Cardiac muscle cell (in vitro differentiated cells and primary cell): ENCODE measurements at regions not wholly inside any gene's neighbourhood (a gene's known extent, or its start where the extent isn't known, plus 50 kb on each side); places are given as distances from the start of the nearest gene placed in this dataset.

Experiments used
- DNase-seq, 2 donors: peaks; one replicate each; pipeline versions ENCODE4 v3.0.0 to v3.0.0-alpha.2; 2010 to 2017; ENCODE audit warnings: low read depth in 1 of 2, low spot score in 1 of 2
- H3K27ac ChIP-seq: fragments of 200-600 bp; sonication (generic); 2 replicates; pipeline ENCODE4 v1.5.1; 2016
- H3K27me3 ChIP-seq: fragments of 200-600 bp; sonication (generic); 2 replicates; pipeline ENCODE4 v1.6.0; 2016; ENCODE audit warnings: control low read depth
- H3K36me3 ChIP-seq: fragments of 200-600 bp; sonication (generic); 2 replicates; pipeline ENCODE4 v1.5.1; 2016; ENCODE audit warnings: control low read depth
- H3K4me1 ChIP-seq: fragments of 200-600 bp; sonication (generic); 2 replicates; pipeline ENCODE4 v1.8.1; 2017; ENCODE audit warnings: low read depth, mild to moderate bottlenecking, mixed run types
- H3K4me3 ChIP-seq: fragments of 200-600 bp; sonication (generic); 2 replicates; pipeline ENCODE4 v1.5.1; 2016; ENCODE audit warnings: mild to moderate bottlenecking
- H3K9me3 ChIP-seq: fragments of 200-600 bp; sonication (generic); 2 replicates; pipeline ENCODE4 v1.5.1; 2017; ENCODE audit warnings: low read depth, mild to moderate bottlenecking, control low read depth
- TF ChIP-seq, protein P1 (sequence below): IDR thresholded peaks from 2 replicates; pipeline ENCODE4 v1.5.1; 2012; ENCODE audit warnings: low read depth, mild to moderate bottlenecking, low read length

DNA sequence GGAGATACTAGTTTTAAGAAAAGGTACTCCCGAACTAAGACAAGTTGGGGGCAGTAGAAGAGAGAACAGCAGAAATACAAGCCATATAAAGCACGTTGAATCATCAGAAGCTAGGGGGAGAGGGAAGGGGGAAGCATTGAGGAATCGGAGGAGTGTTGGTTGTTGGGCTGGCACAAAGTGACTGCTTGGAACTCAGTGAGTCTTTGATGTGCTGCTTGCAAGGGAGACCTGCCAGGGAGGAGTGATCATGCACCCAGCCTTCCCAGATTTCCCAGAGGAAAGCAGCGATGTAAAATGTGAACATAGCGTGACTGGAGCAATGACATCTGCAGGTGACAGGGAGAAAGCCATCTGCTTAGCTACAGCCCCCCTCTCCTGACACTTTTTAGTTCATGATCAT, 192.4 kb upstream of the IL12A start:
- DNase-seq = no peak
- Histone ChIP-seq H3K9me3 (no peaks in the 10 kb centered on the region), H3K27ac (no peak overlapping the region), H3K4me3 (no peak overlapping the region), H3K4me1 (peaks cover 4% of the 10 kb centered on the region), H3K36me3 (no peaks in the 10 kb centered on the region), H3K27me3 (no peaks in the 10 kb centered on the region)
- TF ChIP-seq, protein P1, sequence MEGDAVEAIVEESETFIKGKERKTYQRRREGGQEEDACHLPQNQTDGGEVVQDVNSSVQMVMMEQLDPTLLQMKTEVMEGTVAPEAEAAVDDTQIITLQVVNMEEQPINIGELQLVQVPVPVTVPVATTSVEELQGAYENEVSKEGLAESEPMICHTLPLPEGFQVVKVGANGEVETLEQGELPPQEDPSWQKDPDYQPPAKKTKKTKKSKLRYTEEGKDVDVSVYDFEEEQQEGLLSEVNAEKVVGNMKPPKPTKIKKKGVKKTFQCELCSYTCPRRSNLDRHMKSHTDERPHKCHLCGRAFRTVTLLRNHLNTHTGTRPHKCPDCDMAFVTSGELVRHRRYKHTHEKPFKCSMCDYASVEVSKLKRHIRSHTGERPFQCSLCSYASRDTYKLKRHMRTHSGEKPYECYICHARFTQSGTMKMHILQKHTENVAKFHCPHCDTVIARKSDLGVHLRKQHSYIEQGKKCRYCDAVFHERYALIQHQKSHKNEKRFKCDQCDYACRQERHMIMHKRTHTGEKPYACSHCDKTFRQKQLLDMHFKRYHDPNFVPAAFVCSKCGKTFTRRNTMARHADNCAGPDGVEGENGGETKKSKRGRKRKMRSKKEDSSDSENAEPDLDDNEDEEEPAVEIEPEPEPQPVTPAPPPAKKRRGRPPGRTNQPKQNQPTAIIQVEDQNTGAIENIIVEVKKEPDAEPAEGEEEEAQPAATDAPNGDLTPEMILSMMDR = no peak

DNA sequence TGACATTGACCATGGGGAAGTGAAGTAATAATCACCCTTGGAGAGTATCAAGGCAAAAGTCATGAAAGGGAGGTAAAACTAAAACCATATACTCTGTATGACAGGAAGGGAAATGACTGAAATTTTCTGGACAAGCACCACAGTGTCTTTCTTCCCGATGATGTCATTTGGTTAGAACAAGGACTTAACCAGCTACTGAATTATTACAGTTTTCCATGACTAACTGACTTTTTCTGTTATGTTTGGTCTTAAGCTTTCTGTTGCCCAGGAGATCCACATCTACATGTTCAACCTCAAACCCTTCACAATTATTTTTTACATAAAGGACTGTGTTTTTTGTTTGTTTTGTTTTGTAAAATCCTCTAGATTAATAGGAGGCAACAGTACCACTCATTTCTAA, 191.9 kb upstream of the IL12A start:
- no peak overlapping the region for H3K27ac ChIP-seq
- H3K27me3 ChIP-seq = no peaks in the 10 kb centered on the region
- peak in 1 of 2 donors; percentile 72 for DNase-seq
- H3K4me3 ChIP-seq = no peak overlapping the region
- peaks cover 4% of the 10 kb centered on the region for H3K4me1 ChIP-seq
- TF ChIP-seq, protein P1 = no peak
- H3K36me3 ChIP-seq = no peaks in the 10 kb centered on the region
- no peaks in the 10 kb centered on the region for H3K9me3 ChIP-seq

DNA sequence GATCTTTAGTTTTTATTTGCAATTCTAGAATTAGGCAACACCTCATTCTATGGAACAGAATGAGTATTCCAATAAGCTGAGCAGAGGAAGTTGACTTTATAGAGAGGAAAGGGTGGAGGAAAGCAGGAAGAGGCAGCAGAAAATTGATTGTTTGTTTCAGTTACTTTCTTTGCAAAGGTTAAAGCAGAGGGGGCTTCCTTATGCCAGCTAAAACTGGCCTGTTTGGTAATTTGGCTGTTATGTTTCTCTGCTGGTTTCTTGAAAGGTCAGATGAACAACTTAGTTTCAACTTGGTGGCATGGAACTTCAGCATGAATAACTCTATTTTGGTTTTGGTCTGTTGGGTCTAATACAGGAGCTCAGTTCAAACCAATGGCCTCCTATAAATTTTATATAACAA, 190.9 kb upstream of the IL12A start:
- Histone ChIP-seq H3K27ac (no peak overlapping the region), H3K36me3 (no peaks in the 10 kb centered on the region), H3K9me3 (no peaks in the 10 kb centered on the region), H3K27me3 (no peaks in the 10 kb centered on the region), H3K4me1 (peaks cover 4% of the 10 kb centered on the region), H3K4me3 (no peak overlapping the region)
- TF ChIP-seq, protein P1 = no peak
- no peak for DNase-seq

DNA sequence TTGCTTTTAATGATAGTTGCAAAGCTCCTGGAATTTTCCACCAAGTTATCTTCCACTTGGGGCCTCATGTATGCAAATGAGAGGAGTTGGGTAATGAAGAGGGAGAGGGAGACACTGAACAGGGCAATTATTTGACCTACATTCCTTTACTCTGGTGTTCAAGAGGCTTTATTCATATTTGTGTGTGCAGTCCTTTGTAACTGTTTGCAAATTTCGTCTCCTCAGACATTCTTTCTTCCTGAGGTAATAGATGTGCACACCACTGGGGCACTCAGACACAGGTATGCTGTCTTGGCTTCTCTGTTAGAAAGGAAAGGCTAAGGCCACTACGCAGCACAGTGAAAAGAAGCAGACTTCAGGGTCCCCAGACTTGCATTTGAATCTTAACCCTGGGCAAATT, 189.7 kb upstream of the IL12A start:
- Histone ChIP-seq H3K4me3 (no peak overlapping the region), H3K27me3 (no peaks in the 10 kb centered on the region), H3K27ac (no peak overlapping the region), H3K4me1 (peaks cover 4% of the 10 kb centered on the region), H3K9me3 (no peaks in the 10 kb centered on the region), H3K36me3 (no peaks in the 10 kb centered on the region)
- TF ChIP-seq, protein P1 = no peak
- peak; percentile 20 to 72 for DNase-seq

DNA sequence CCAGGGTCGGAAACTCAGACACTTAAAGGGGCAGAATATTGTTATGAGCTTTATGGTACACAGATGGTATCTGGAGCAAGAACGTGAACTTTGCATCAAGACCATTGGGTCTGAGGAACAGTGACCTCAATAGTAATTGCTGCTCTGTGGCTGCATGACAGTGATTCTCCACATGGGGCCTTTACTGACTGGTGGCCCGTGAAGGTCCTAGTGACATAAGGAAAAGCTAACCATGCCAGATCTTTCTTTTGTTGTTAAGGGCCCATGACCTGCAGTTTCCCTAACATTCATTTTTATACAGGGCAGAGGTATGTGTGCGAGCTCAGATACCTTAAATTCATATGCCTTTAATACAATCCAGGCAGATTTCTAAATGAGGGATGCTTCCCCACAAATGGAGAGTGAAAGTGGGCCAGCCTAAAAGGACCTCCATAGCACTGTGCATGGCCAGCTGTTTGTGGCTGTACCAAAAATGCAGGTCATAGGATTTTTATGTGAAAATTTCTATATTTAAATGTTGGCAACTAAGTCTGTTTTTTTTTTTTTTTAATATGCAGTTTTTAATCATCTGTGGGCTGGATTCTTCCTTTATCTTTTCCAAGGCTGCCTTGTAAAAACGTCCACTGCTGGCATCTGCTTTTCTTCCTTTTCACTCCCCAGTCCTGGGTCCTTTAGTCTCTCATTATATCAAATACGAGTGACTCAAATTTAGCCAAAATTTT, 188.0 kb upstream of the IL12A start:
- Histone ChIP-seq H3K27me3 (no peaks in the 10 kb centered on the region), H3K36me3 (no peaks in the 10 kb centered on the region), H3K4me3 (no peak overlapping the region), H3K27ac (no peak overlapping the region), H3K9me3 (no peaks in the 10 kb centered on the region), H3K4me1 (peaks cover 4% of the 10 kb centered on the region)
- TF ChIP-seq, protein P1 = no peak
- no peak for DNase-seq
